Neuron (in vitro differentiated cells): ENCODE measurements at regions not wholly inside any gene's neighbourhood (a gene's known extent, or its start where the extent isn't known, plus 50 kb on each side); places are given as distances from the start of the nearest gene placed in this dataset.

Source experiments
- H2AFZ ChIP-seq: one replicate; pipeline ENCODE4 v1.6.1; 2013; ENCODE audit warnings: low read depth, mild to moderate bottlenecking, inconsistent platforms, low read length, moderate library complexity
- H3K27me3 ChIP-seq: one replicate; pipeline ENCODE4 v1.6.1; 2013; ENCODE audit warnings: low read length; ENCODE audit not compliant: insufficient read depth
- H3K36me3 ChIP-seq: one replicate; pipeline ENCODE4 v1.6.1; 2013; ENCODE audit warnings: low read length; ENCODE audit not compliant: insufficient read depth
- H3K4me1 ChIP-seq: one replicate; pipeline ENCODE4 v1.6.1; 2013; ENCODE audit warnings: low read length; ENCODE audit not compliant: insufficient read depth
- H3K4me3 ChIP-seq: 2 replicates; pipeline ENCODE4 v1.5.1; 2013; ENCODE audit warnings: mild to moderate bottlenecking, low read length, moderate library complexity
- H3K9me3 ChIP-seq: one replicate; pipeline ENCODE4 v1.6.1; 2013; ENCODE audit warnings: low read length

GRCh38 chr12:65517656-65518210 is 239.2 kb downstream of the MSRB3 start:
- no peak overlapping the region for H2AFZ ChIP-seq
- no peak overlapping the region for H3K4me3 ChIP-seq
- H3K4me1 ChIP-seq = no peaks in the 10 kb centered on the region
- no peaks in the 10 kb centered on the region for H3K27me3 ChIP-seq
- no peaks in the 10 kb centered on the region for H3K36me3 ChIP-seq
- no peaks in the 10 kb centered on the region for H3K9me3 ChIP-seq

DNA sequence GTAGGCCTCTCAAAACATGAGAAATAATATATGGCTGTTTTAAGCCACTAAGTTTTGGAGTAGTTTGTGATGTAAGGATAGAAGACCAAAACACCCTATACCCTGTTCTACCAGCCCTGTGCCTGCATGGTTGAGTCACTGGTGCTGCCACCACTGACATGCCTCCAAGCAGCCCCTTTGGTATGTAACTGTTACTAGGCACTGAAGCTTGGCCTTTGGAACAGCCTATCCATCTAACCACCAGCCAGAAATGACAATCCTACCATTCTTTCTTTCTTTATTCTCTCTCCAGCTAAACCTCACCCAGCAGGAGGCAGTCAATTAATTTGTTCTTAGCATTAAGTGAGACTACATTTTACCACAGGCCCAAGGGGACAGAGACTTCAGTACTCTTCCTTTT is 240.3 kb downstream of the MSRB3 start:
- Histone ChIP-seq H3K9me3 (no peaks in the 10 kb centered on the region), H3K4me3 (no peak overlapping the region), H3K36me3 (no peaks in the 10 kb centered on the region), H2AFZ (no peak overlapping the region), H3K4me1 (no peaks in the 10 kb centered on the region), H3K27me3 (no peaks in the 10 kb centered on the region)

GRCh38 chr12:65520658-65521057 is 242.2 kb downstream of the MSRB3 start:
- H2AFZ ChIP-seq = no peak overlapping the region
- H3K36me3 ChIP-seq = no peaks in the 10 kb centered on the region
- H3K4me3 ChIP-seq = no peak overlapping the region
- no peaks in the 10 kb centered on the region for H3K27me3 ChIP-seq
- H3K9me3 ChIP-seq = no peaks in the 10 kb centered on the region
- no peaks in the 10 kb centered on the region for H3K4me1 ChIP-seq

DNA sequence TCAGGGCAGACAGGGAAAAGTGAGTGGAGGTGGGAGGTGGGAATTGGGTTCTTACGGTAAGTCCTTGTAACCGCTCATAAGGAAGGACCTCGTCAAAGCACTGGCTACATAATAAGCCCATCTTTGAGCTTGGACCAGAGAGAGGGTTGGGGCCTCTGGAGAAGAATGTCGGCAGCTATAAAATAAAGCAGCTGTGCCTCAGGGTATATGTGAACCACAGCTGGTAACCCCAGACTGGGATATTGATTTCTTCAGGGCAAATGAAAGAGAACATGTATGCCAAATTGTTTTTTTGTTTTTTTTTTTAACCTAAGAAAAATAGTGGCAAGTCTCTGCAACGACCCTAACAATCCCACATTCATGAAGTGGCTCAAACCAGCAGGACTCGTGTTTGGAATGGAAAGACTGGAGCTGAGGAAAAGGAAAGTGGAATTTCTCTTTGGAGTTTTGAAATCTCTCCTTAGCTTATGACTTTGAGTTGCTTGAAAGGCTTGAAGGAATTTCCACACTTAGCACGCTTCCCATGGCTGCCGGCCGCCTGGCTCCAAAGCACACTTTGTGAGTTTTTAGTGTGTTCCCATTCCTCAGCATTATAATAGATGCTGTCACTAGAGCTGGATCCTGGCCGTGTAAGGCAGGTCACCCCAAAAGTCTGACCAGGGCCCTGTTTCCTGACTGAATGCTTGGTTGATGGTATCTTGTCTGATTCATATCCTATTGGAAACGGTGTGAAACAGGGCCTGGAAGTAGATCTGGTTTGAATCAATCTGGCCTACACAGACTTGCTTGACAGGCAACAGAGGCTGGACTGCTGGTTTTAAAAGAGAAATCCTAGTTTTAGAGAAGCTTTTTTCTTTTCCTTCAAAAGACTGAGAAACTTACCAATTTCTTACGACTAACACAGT is 244.7 kb downstream of the MSRB3 start:
- no peaks in the 10 kb centered on the region for H3K36me3 ChIP-seq
- H3K4me1 ChIP-seq = no peaks in the 10 kb centered on the region
- H3K4me3 ChIP-seq = no peak overlapping the region
- H3K9me3 ChIP-seq = no peaks in the 10 kb centered on the region
- no peaks in the 10 kb centered on the region for H3K27me3 ChIP-seq
- no peak overlapping the region for H2AFZ ChIP-seq

GRCh38 chr12:65524666-65525065 is 246.2 kb downstream of the MSRB3 start:
- Histone ChIP-seq H3K4me3 (no peak overlapping the region), H3K4me1 (no peaks in the 10 kb centered on the region), H3K36me3 (no peaks in the 10 kb centered on the region), H3K27me3 (no peaks in the 10 kb centered on the region), H3K9me3 (no peaks in the 10 kb centered on the region), H2AFZ (no peak overlapping the region)

- no peaks in the 10 kb centered on the region for H3K36me3 ChIP-seq
- H3K4me1 ChIP-seq = no peaks in the 10 kb centered on the region
- H3K4me3 ChIP-seq = no peak overlapping the region
- no peak overlapping the region for H2AFZ ChIP-seq
- H3K9me3 ChIP-seq = no peaks in the 10 kb centered on the region
- H3K27me3 ChIP-seq = no peaks in the 10 kb centered on the region
These were observed 247.1 kb downstream of the MSRB3 start for GRCh38 chr12:65525491-65526141.

GRCh38 chr12:65526311-65526710 is 247.8 kb downstream of the MSRB3 start:
- Histone ChIP-seq H2AFZ (no peak overlapping the region), H3K4me3 (no peak overlapping the region), H3K27me3 (no peaks in the 10 kb centered on the region), H3K36me3 (no peaks in the 10 kb centered on the region), H3K4me1 (no peaks in the 10 kb centered on the region), H3K9me3 (no peaks in the 10 kb centered on the region)

- Histone ChIP-seq H2AFZ (no peak overlapping the region), H3K27me3 (no peaks in the 10 kb centered on the region), H3K36me3 (no peaks in the 10 kb centered on the region), H3K4me1 (no peaks in the 10 kb centered on the region), H3K4me3 (no peak overlapping the region), H3K9me3 (no peaks in the 10 kb centered on the region)
These were observed 249.6 kb downstream of the MSRB3 start for GRCh38 chr12:65528127-65528526.

GRCh38 chr12:65529106-65529505 is 250.6 kb downstream of the MSRB3 start:
- H3K36me3 ChIP-seq = no peaks in the 10 kb centered on the region
- H3K27me3 ChIP-seq = no peaks in the 10 kb centered on the region
- H3K4me3 ChIP-seq = no peak overlapping the region
- H3K4me1 ChIP-seq = no peaks in the 10 kb centered on the region
- H2AFZ ChIP-seq = no peak overlapping the region
- H3K9me3 ChIP-seq = no peaks in the 10 kb centered on the region

DNA sequence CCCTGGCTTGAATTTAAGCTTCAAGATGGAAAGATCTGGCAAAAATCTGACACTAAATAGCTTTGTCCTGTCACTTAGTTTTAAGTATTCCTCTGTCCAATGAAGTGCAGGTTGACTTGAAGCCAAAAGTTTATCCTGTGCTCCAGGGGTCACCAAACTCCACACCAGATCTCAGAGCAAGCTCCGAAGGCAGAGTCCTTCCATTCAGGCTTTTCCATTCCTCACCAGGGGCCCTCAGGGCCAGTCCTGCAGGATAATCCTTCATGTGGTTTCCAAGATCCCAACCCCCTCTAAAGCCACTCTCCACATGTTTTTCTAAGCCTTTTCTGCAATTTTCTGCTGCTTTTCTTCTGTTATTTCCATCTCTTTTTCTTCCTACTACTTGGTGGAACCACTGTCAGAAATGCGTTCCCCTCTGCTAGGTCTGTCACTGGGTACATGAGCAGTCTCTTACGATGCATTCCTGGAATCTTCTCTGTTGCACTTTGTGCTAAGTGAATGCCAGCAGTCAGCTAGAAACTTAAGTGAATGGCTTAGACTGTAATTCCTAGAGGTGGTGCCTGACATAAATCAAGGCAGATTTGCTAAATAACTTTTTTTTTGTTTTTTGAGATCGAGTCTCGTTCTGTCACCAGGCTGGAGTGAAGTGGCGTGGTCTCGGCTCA is 251.4 kb downstream of the MSRB3 start:
- Histone ChIP-seq H3K36me3 (no peaks in the 10 kb centered on the region), H3K4me3 (no peak overlapping the region), H3K27me3 (no peaks in the 10 kb centered on the region), H3K4me1 (no peaks in the 10 kb centered on the region), H2AFZ (no peak overlapping the region), H3K9me3 (no peaks in the 10 kb centered on the region)

- H2AFZ ChIP-seq = no peak overlapping the region
- H3K36me3 ChIP-seq = no peaks in the 10 kb centered on the region
- H3K4me1 ChIP-seq = no peaks in the 10 kb centered on the region
- no peaks in the 10 kb centered on the region for H3K9me3 ChIP-seq
- H3K27me3 ChIP-seq = no peaks in the 10 kb centered on the region
- no peak overlapping the region for H3K4me3 ChIP-seq
These were observed 253.7 kb downstream of the MSRB3 start for GRCh38 chr12:65532162-65532561.

DNA sequence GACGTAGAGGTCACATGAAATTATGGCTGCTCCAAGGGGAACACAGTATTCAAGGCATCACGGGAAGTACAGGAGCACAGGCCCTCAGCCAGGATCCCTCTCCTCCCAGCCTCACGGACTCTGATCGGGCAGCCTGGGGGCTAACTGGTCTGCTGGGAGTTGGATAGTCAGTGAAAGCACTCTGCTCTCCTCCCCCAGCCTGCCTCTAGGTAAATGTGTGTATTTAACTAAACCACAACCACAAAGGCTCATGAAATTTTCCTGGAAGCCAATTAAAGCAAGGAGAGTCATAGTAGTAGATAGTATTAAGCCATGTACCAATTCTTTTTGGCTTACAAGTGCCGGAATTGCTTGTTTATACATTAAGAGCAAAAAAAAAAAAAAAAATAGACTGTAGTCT is 254.3 kb downstream of the MSRB3 start:
- H3K9me3 ChIP-seq = no peaks in the 10 kb centered on the region
- no peaks in the 10 kb centered on the region for H3K36me3 ChIP-seq
- H3K4me1 ChIP-seq = no peaks in the 10 kb centered on the region
- no peaks in the 10 kb centered on the region for H3K27me3 ChIP-seq
- H2AFZ ChIP-seq = no peak overlapping the region
- no peak overlapping the region for H3K4me3 ChIP-seq
